GM21447 (cell line): ENCODE measurements at regions not wholly inside any gene's neighbourhood (a gene's known extent, or its start where the extent isn't known, plus 50 kb on each side); places are given as distances from the start of the nearest gene placed in this dataset.

Experiments used
- ATAC-seq: cut with Tn5 transposase; IDR thresholded peaks from one replicate; pipeline ENCODE4 v1.9.1; 2021; ENCODE audit not compliant: unreplicated experiment

GRCh38 chr1:188463919-188464318 is 1635.2 kb downstream of the PLA2G4A start:
- ATAC-seq: no peak

- no peak for ATAC-seq
Observed at GRCh38 chr1:188466539-188466938, 1637.8 kb downstream of the PLA2G4A start.

GRCh38 chr1:188476606-188477005 is 1647.9 kb downstream of the PLA2G4A start:
- no peak for ATAC-seq

- no peak for ATAC-seq
Observed at GRCh38 chr1:188489336-188490112, 1660.8 kb downstream of the PLA2G4A start.

GRCh38 chr1:188496506-188496905 is 1667.8 kb downstream of the PLA2G4A start:
- no peak for ATAC-seq

GRCh38 chr1:188497020-188497419 is 1668.3 kb downstream of the PLA2G4A start:
- ATAC-seq: no peak

GRCh38 chr1:188499690-188500089 is 1670.9 kb downstream of the PLA2G4A start:
- no peak for ATAC-seq

- ATAC-seq: no peak
Observed at GRCh38 chr1:188514917-188515316, 1686.2 kb downstream of the PLA2G4A start.

GRCh38 chr1:188517139-188517538 is 1688.4 kb downstream of the PLA2G4A start:
- no peak for ATAC-seq

GRCh38 chr1:188551176-188551575 is 1722.4 kb downstream of the PLA2G4A start:
- no peak for ATAC-seq

- no peak for ATAC-seq
Observed at GRCh38 chr1:188557053-188557452, 1728.3 kb downstream of the PLA2G4A start.

- no peak for ATAC-seq
Observed at GRCh38 chr1:188582911-188583532, 1754.3 kb downstream of the PLA2G4A start.

GRCh38 chr1:188584119-188584518 is 1755.4 kb downstream of the PLA2G4A start:
- no peak for ATAC-seq

- no peak for ATAC-seq
Observed at GRCh38 chr1:188590641-188591040, 1761.9 kb downstream of the PLA2G4A start.

- ATAC-seq: no peak
Observed at GRCh38 chr1:188594542-188595235, 1765.9 kb downstream of the PLA2G4A start.

GRCh38 chr1:188599313-188599712 is 1770.6 kb downstream of the PLA2G4A start:
- ATAC-seq: no peak

- ATAC-seq: no peak
Observed at GRCh38 chr1:188611432-188611831, 1782.7 kb downstream of the PLA2G4A start.

- ATAC-seq: no peak
Observed at GRCh38 chr1:188615321-188615720, 1786.6 kb downstream of the PLA2G4A start.

- no peak for ATAC-seq
Observed at GRCh38 chr1:188620236-188620635, 1791.5 kb downstream of the PLA2G4A start.

- no peak for ATAC-seq
Observed at GRCh38 chr1:188641566-188642211, 1812.9 kb downstream of the PLA2G4A start.

GRCh38 chr1:188642704-188643103 is 1814.0 kb downstream of the PLA2G4A start:
- no peak for ATAC-seq
